Neuronal stem cell (in vitro differentiated cells): ENCODE measurements at regions not wholly inside any gene's neighbourhood (a gene's known extent, or its start where the extent isn't known, plus 50 kb on each side); places are given as distances from the start of the nearest gene placed in this dataset.

ENCODE experiments used
- DNase-seq: peaks from one replicate; pipeline ENCODE4 v3.0.0-alpha.2; 2013; ENCODE audit warnings: low spot score
- H2AFZ ChIP-seq: one replicate; pipeline ENCODE4 v1.6.1; 2013; ENCODE audit warnings: mild to moderate bottlenecking, low read length, inconsistent platforms
- H2AK5ac ChIP-seq: 2 replicates; pipeline ENCODE4 v1.6.1; 2013; ENCODE audit warnings: low read depth, mild to moderate bottlenecking, inconsistent platforms, low read length, moderate library complexity, mixed read lengths
- H2BK120ac ChIP-seq: 2 replicates; pipeline ENCODE4 v1.6.1; 2013; ENCODE audit warnings: low read depth, mild to moderate bottlenecking, inconsistent platforms, low read length, moderate library complexity, mixed read lengths
- H2BK12ac ChIP-seq: one replicate; pipeline ENCODE4 v1.6.1; 2013; ENCODE audit warnings: low read length, inconsistent platforms
- H2BK15ac ChIP-seq: 2 replicates; pipeline ENCODE4 v1.6.1; 2013; ENCODE audit warnings: mild to moderate bottlenecking, low read length, inconsistent platforms, mixed read lengths
- H2BK5ac ChIP-seq: one replicate; pipeline ENCODE4 v1.6.1; 2013; ENCODE audit warnings: inconsistent platforms, mild to moderate bottlenecking, low read length, moderate library complexity
- H3K14ac ChIP-seq: one replicate; pipeline ENCODE4 v1.6.1; 2013; ENCODE audit warnings: low read length, inconsistent platforms
- H3K18ac ChIP-seq: 2 replicates; pipeline ENCODE4 v1.6.1; 2013; ENCODE audit warnings: low read length, inconsistent platforms
- H3K23ac ChIP-seq: 2 replicates; pipeline ENCODE4 v1.6.1; 2013; ENCODE audit warnings: low read depth, mild to moderate bottlenecking, mixed read lengths, low read length, inconsistent platforms; ENCODE audit not compliant: poor library complexity
- H3K27ac ChIP-seq: replicated peaks from 3 replicates; pipeline ENCODE4 v1.5.1; 2013; ENCODE audit warnings: low read length, inconsistent platforms
- H3K27me3 ChIP-seq, 3 experiments: 2 replicates each; pipeline ENCODE4 v1.6.1; 2013; ENCODE audit warnings: low read length in 3 of 3, mild to moderate bottlenecking in 2 of 3, inconsistent platforms in 1 of 3, low read depth in 1 of 3, mixed read lengths in 1 of 3, moderate library complexity in 1 of 3; ENCODE audit not compliant: control insufficient read depth in 3 of 3, insufficient read depth in 3 of 3
- H3K36me3 ChIP-seq, 2 donors: replicated peaks in 1 of 2; 2 replicates each; pipeline ENCODE4 v1.6.1; 2013; ENCODE audit warnings: low read length in 2 of 2; ENCODE audit not compliant: control insufficient read depth in 2 of 2, insufficient read depth in 2 of 2
- H3K4ac ChIP-seq: 2 replicates; pipeline ENCODE4 v1.6.1; 2013; ENCODE audit warnings: inconsistent platforms, mild to moderate bottlenecking, low read length, moderate library complexity
- H3K4me1 ChIP-seq, 2 donors: 1 replicate in 1 of 2; 2 replicates in 1 of 2; pipeline ENCODE4 v1.6.1; 2013; ENCODE audit warnings: low read length in 2 of 2, low read depth in 1 of 2; ENCODE audit not compliant: control insufficient read depth in 2 of 2, insufficient read depth in 1 of 2
- H3K4me2 ChIP-seq: one replicate; pipeline ENCODE4 v1.6.1; 2013; ENCODE audit warnings: mild to moderate bottlenecking, low read length, inconsistent platforms; ENCODE audit not compliant: insufficient read depth, poor library complexity, severe bottlenecking
- H3K4me3 ChIP-seq, 2 donors: 2 replicates each; pipeline ENCODE4 v1.5.1; 2013; ENCODE audit warnings: low read length in 2 of 2, mild to moderate bottlenecking in 2 of 2, inconsistent platforms in 1 of 2, moderate library complexity in 1 of 2
- H3K79me1 ChIP-seq: one replicate; pipeline ENCODE4 v1.6.1; 2013; ENCODE audit warnings: low read depth, mild to moderate bottlenecking, inconsistent platforms, low read length, moderate library complexity
- H3K9ac ChIP-seq: one replicate; pipeline ENCODE4 v1.6.1; 2013; ENCODE audit warnings: mild to moderate bottlenecking, low read depth, low read length, inconsistent platforms; ENCODE audit not compliant: poor library complexity
- H3K9me3 ChIP-seq, 2 donors: replicated peaks in 1 of 2; 2 replicates each; pipeline versions ENCODE3 to v1.6.1; 2013; ENCODE audit warnings: low read length in 2 of 2, mild to moderate bottlenecking in 2 of 2, inconsistent platforms in 1 of 2, low read depth in 1 of 2, mixed read lengths in 1 of 2, moderate library complexity in 1 of 2; ENCODE audit not compliant: control insufficient read depth in 2 of 2, insufficient read depth in 1 of 2
- H4K8ac ChIP-seq: one replicate; pipeline ENCODE4 v1.6.1; 2013; ENCODE audit warnings: low read depth, mild to moderate bottlenecking, inconsistent platforms, low read length, moderate library complexity
- H4K91ac ChIP-seq: one replicate; pipeline ENCODE4 v1.6.1; 2013; ENCODE audit warnings: low read length, low read depth, mild to moderate bottlenecking, inconsistent platforms; ENCODE audit not compliant: poor library complexity
- WGBS, 2 donors: extraction: QIAGEN DNeasy Blood & Tissue Kit; methylation state at CpG; one replicate each; pipeline ENCODE4 v1.1.7; 2013; ENCODE audit warnings: missing lambda C conversion rate in 2 of 2, mixed read lengths in 1 of 2; ENCODE audit not compliant: insufficient read length in 2 of 2, insufficient replicate concordance in 1 of 2; ENCODE audit errors: extremely low coverage in 2 of 2; 5-methylcytosine and 5-hydroxymethylcytosine counted together

GRCh38 chr2:177048981-177049380 is 163.6 kb upstream of the HNRNPA3 start:
- Histone ChIP-seq H3K27me3 (no peaks in the 10 kb centered on the region), H3K9ac (no peak overlapping the region), H3K14ac (no peak overlapping the region), H2AK5ac (no peak overlapping the region), H3K4me1 (peaks cover 0 to 4% of the 10 kb centered on the region in 2 donors), H3K27ac (no peak overlapping the region), H3K23ac (no peak overlapping the region), H2BK120ac (no peak overlapping the region), H2AFZ (no peak overlapping the region), H3K79me1 (no peaks in the 10 kb centered on the region), H2BK15ac (no peak overlapping the region), H2BK5ac (no peak overlapping the region), H3K36me3 (no peaks in the 10 kb centered on the region), H2BK12ac (no peak overlapping the region), H3K4me2 (no peak overlapping the region), H3K4ac (no peak overlapping the region), H3K9me3 (no peaks in the 10 kb centered on the region), H4K8ac (no peak overlapping the region), H3K18ac (no peak overlapping the region), H3K4me3 (no peak overlapping the region), H4K91ac (no peak overlapping the region)
- no peak for DNase-seq

DNA sequence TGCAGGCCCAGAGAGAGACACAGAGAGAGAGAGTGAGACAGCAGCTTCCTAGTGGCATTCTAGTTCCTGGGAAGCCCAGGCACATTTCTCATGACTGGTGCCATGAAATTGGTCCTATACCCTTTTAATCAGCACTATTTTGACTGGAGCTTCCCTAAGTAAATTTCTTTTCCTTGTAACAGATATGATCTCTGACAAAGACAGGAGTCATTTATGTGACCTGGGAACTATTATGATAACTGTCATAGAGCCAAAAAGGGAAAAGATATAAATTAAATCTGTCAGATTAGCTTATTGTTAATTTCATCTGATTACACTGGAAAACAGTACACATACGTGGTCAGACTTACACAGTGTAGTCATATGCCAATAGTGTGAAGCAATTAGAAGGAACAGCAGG is 161.3 kb upstream of the HNRNPA3 start:
- WGBS, 2 donors: no CpG with 5 or more reads among the region's 1 CpG
- H2AK5ac ChIP-seq: no peak overlapping the region

DNA sequence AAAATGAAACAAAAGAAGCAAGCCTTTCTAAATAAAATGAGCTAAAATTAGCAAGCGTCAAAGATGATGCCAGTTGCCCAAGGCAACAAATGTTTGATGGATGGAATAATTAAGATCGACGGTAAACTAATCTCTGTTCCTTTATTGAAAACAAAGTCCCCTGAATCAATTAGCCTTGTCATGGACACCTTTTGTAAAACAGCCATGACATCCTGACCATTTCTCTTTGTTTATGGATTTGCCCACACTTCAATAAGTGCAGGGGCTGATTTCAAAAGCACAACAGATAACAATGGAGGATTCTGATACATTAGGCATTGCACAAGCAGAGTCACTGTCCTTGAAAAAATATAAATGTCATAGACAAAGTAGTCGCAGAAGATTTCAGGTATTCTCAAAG is 160.1 kb upstream of the HNRNPA3 start:
- DNase-seq: no peak

More for the DNA sequence above, 161.3 kb upstream of the HNRNPA3 start:
- no peak overlapping the region for H3K18ac ChIP-seq
- H2AFZ ChIP-seq: no peak overlapping the region
- H3K79me1 ChIP-seq: no peaks in the 10 kb centered on the region
- H3K9ac ChIP-seq: no peak overlapping the region
- no peak overlapping the region for H3K27ac ChIP-seq
- no peak for DNase-seq
- no peak overlapping the region for H4K8ac ChIP-seq
- no peak overlapping the region for H2BK5ac ChIP-seq
- H3K14ac ChIP-seq: no peak overlapping the region
- H3K36me3 ChIP-seq: no peaks in the 10 kb centered on the region
- no peak overlapping the region for H3K4me2 ChIP-seq
- H3K23ac ChIP-seq: no peak overlapping the region
- no peaks in the 10 kb centered on the region for H3K9me3 ChIP-seq
- no peak overlapping the region for H3K4me3 ChIP-seq
- H3K27me3 ChIP-seq: no peaks in the 10 kb centered on the region
- H2BK120ac ChIP-seq: no peak overlapping the region
- peaks cover 0 to 4% of the 10 kb centered on the region in 2 donors for H3K4me1 ChIP-seq
- no peak overlapping the region for H3K4ac ChIP-seq
- H2BK15ac ChIP-seq: no peak overlapping the region
- no peak overlapping the region for H2BK12ac ChIP-seq
- H4K91ac ChIP-seq: no peak overlapping the region

GRCh38 chr2:177053038-177053437 is 159.6 kb upstream of the HNRNPA3 start:
- Histone ChIP-seq H2BK5ac (no peak overlapping the region), H3K9me3 (no peaks in the 10 kb centered on the region), H2AFZ (no peak overlapping the region), H3K27me3 (no peaks in the 10 kb centered on the region), H3K4me2 (no peak overlapping the region), H2BK12ac (no peak overlapping the region), H4K8ac (no peak overlapping the region), H3K4me1 (peaks cover 0 to 4% of the 10 kb centered on the region in 2 donors), H4K91ac (no peak overlapping the region), H3K4ac (no peak overlapping the region), H2BK120ac (no peak overlapping the region), H3K18ac (no peak overlapping the region), H3K27ac (no peak overlapping the region), H3K9ac (no peak overlapping the region), H2BK15ac (no peak overlapping the region), H2AK5ac (no peak overlapping the region), H3K36me3 (no peaks in the 10 kb centered on the region), H3K23ac (no peak overlapping the region), H3K4me3 (no peak overlapping the region), H3K14ac (no peak overlapping the region), H3K79me1 (no peaks in the 10 kb centered on the region)
- DNase-seq: no peak
- WGBS, 2 donors: no CpG with 5 or more reads among the region's 3 CpGs

More for the DNA sequence above, 160.1 kb upstream of the HNRNPA3 start:
- H3K27ac ChIP-seq: no peak overlapping the region
- no peak overlapping the region for H2AK5ac ChIP-seq
- peaks cover 0 to 4% of the 10 kb centered on the region in 2 donors for H3K4me1 ChIP-seq
- no peak overlapping the region for H3K18ac ChIP-seq
- H3K9me3 ChIP-seq: no peaks in the 10 kb centered on the region
- H3K4ac ChIP-seq: no peak overlapping the region
- H2AFZ ChIP-seq: no peak overlapping the region
- H3K9ac ChIP-seq: no peak overlapping the region
- H3K4me3 ChIP-seq: no peak overlapping the region
- no peak overlapping the region for H4K91ac ChIP-seq
- H3K4me2 ChIP-seq: no peak overlapping the region
- no peak overlapping the region for H2BK5ac ChIP-seq
- no peak overlapping the region for H2BK15ac ChIP-seq
- H2BK12ac ChIP-seq: no peak overlapping the region
- no peak overlapping the region for H3K23ac ChIP-seq
- no peak overlapping the region for H4K8ac ChIP-seq
- H3K79me1 ChIP-seq: no peaks in the 10 kb centered on the region
- WGBS, 2 donors: no CpG with 5 or more reads among the region's 4 CpGs
- H3K36me3 ChIP-seq: no peaks in the 10 kb centered on the region
- no peaks in the 10 kb centered on the region for H3K27me3 ChIP-seq
- H3K14ac ChIP-seq: no peak overlapping the region
- H2BK120ac ChIP-seq: no peak overlapping the region
